Kidney (tissue), 13 donors: ENCODE measurements at regions not wholly inside any gene's neighbourhood (a gene's known extent, or its start where the extent isn't known, plus 50 kb on each side); places are given as distances from the start of the nearest gene placed in this dataset.

Experiments
- DNase-seq, 5 donors: peaks; one replicate each; pipeline ENCODE4 v3.0.0-alpha.2; 2013 to 2020
- FAIRE-seq: peaks from 2 replicates; lab custom pipeline; 2012; peaks lifted over from hg19 to GRCh38; lab: Jason Lieb, UNC
- H3K27ac ChIP-seq, 2 donors: one replicate each; pipeline ENCODE4 v1.7.0; 2013; ENCODE audit warnings: low read depth in 2 of 2, low read length in 2 of 2, inconsistent platforms in 1 of 2
- H3K27me3 ChIP-seq: one replicate; pipeline ENCODE4 v1.7.1; 2013; ENCODE audit warnings: low read length, inconsistent platforms; ENCODE audit not compliant: control insufficient read depth, insufficient read depth
- H3K36me3 ChIP-seq, 3 donors: one replicate each; pipeline versions ENCODE4 v1.7.0 to v1.7.1; 2013; ENCODE audit warnings: low read length in 3 of 3, control low read depth in 1 of 3, inconsistent platforms in 1 of 3; ENCODE audit not compliant: insufficient read depth in 3 of 3, control insufficient read depth in 2 of 3
- H3K4me1 ChIP-seq, 3 donors: one replicate each; pipeline versions ENCODE4 v1.7.0 to v1.7.1; 2013; ENCODE audit warnings: low read length in 3 of 3, inconsistent platforms in 1 of 3, low read depth in 1 of 3; ENCODE audit not compliant: control insufficient read depth in 2 of 3, insufficient read depth in 2 of 3
- H3K4me3 ChIP-seq, 3 donors: one replicate each; pipeline versions ENCODE4 v1.7.0 to v1.8.1; 2013; ENCODE audit warnings: low read length in 3 of 3, control low read depth in 1 of 3, inconsistent platforms in 1 of 3
- H3K9ac ChIP-seq, 3 donors: one replicate each; pipeline versions ENCODE4 v1.7.0 to v1.7.1; 2013; ENCODE audit warnings: low read length in 3 of 3, control low read depth in 1 of 3, inconsistent platforms in 1 of 3
- H3K9me3 ChIP-seq, 3 donors: one replicate each; pipeline versions ENCODE4 v1.7.0 to v1.7.1; 2013; ENCODE audit warnings: low read length in 3 of 3, control low read depth in 1 of 3, inconsistent platforms in 1 of 3; ENCODE audit not compliant: control insufficient read depth in 2 of 3, insufficient read depth in 1 of 3
- intact Hi-C: fragments of 100-400 bp; cut with DNase I; formaldehyde crosslinking; loops from one replicate; pipeline ENCODE4 v1.11.1; 2022
- TF ChIP-seq, protein P1 (sequence below): IDR thresholded peaks from 3 replicates; pipeline ENCODE4 v1.5.1; 2012; ENCODE audit warnings: mild to moderate bottlenecking, moderate library complexity, borderline replicate concordance; ENCODE audit not compliant: insufficient read depth; ENCODE audit errors: extremely low read depth
- donor health status: control.
- donor health status: control.
- donor health status: control.
- donor health status: control.
- donor health status: control.
- donor health status: DM: yes; HTN: yes; CAD: no.
- donor health status: Normal renal cell carcinoma (clear cell type).

GRCh38 chr20:21575981-21576740, 62.3 kb upstream of the NKX2-2 start:
- TF ChIP-seq, protein P1, sequence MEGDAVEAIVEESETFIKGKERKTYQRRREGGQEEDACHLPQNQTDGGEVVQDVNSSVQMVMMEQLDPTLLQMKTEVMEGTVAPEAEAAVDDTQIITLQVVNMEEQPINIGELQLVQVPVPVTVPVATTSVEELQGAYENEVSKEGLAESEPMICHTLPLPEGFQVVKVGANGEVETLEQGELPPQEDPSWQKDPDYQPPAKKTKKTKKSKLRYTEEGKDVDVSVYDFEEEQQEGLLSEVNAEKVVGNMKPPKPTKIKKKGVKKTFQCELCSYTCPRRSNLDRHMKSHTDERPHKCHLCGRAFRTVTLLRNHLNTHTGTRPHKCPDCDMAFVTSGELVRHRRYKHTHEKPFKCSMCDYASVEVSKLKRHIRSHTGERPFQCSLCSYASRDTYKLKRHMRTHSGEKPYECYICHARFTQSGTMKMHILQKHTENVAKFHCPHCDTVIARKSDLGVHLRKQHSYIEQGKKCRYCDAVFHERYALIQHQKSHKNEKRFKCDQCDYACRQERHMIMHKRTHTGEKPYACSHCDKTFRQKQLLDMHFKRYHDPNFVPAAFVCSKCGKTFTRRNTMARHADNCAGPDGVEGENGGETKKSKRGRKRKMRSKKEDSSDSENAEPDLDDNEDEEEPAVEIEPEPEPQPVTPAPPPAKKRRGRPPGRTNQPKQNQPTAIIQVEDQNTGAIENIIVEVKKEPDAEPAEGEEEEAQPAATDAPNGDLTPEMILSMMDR = no peak
- FAIRE-seq (no peak), DNase-seq (no peak)
- Histone ChIP-seq H3K36me3 (no peaks in the 10 kb centered on the region), H3K4me3 (no peak overlapping the region), H3K9me3 (no peaks in the 10 kb centered on the region), H3K27me3 (no peaks in the 10 kb centered on the region), H3K4me1 (no peaks in the 10 kb centered on the region), H3K27ac (no peak overlapping the region), H3K9ac (no peak overlapping the region)
- intact Hi-C loops = no loop called here

GRCh38 chr20:21575167-21575566, 61.3 kb upstream of the NKX2-2 start:
- Histone ChIP-seq H3K4me1 (no peaks in the 10 kb centered on the region), H3K27me3 (no peaks in the 10 kb centered on the region), H3K9me3 (no peaks in the 10 kb centered on the region), H3K36me3 (no peaks in the 10 kb centered on the region), H3K4me3 (no peak overlapping the region), H3K27ac (no peak overlapping the region), H3K9ac (no peak overlapping the region)
- intact Hi-C loops = no loop called here
- TF ChIP-seq, protein P1 = no peak
- no peak for FAIRE-seq
- DNase-seq = no peak

DNA sequence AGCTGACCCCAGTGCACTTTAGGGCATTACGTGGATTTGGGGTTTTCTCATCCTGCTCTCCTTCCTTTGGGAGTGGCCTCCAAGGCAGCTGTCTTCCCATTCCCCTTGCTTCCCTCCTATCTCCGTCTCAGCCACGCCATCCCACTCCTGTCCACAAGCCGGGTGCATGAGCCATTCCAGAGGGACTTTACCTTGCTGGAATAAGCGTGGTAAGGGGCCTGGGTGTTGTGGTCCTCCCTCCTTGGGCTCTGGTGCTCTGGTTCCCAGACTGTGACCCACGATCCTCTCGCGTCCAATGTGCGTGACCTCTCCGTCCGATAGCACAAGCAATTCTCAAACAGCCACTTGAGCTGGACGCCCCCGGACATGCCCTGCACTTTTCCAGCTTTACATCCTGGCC, 60.6 kb upstream of the NKX2-2 start:
- Histone ChIP-seq H3K9me3 (no peaks in the 10 kb centered on the region), H3K9ac (no peak overlapping the region), H3K4me1 (no peaks in the 10 kb centered on the region), H3K27ac (no peak overlapping the region), H3K27me3 (no peaks in the 10 kb centered on the region), H3K36me3 (no peaks in the 10 kb centered on the region), H3K4me3 (no peak overlapping the region)
- FAIRE-seq = no peak
- intact Hi-C loops = no loop called here
- DNase-seq = no peak
- TF ChIP-seq, protein P1 = no peak
